NB4 (cell line): ENCODE measurements at regions not wholly inside any gene's neighbourhood (a gene's known extent, or its start where the extent isn't known, plus 50 kb on each side); places are given as distances from the start of the nearest gene placed in this dataset.

Source experiments
- CTCF ChIP-seq: IDR thresholded peaks from one replicate; pipeline ENCODE4 v1.5.1; 2012; ENCODE audit warnings: low read depth, low read length
- MAX ChIP-seq: IDR thresholded peaks from 2 replicates; pipeline ENCODE4 v1.6.1; 2011; ENCODE audit warnings: low read depth, low read length
- MYC ChIP-seq: IDR thresholded peaks from 2 replicates; pipeline ENCODE4 v1.6.1; 2011; ENCODE audit warnings: low read depth, low read length
- POLR2A ChIP-seq: IDR thresholded peaks from 2 replicates; pipeline ENCODE4 v1.6.1; 2011; ENCODE audit warnings: mild to moderate bottlenecking; ENCODE audit not compliant: insufficient read length; ENCODE audit errors: extremely low read depth

- TF ChIP-seq CTCF (no peak), POLR2A (no peak), MAX (no peak), MYC (no peak)
Measured at GRCh38 chr16:77553130-77553529, 118.3 kb upstream of the ADAMTS18 start.
